Head of caudate nucleus (tissue), 42 donors: ENCODE measurements at regions not wholly inside any gene's neighbourhood (a gene's known extent, or its start where the extent isn't known, plus 50 kb on each side); places are given as distances from the start of the nearest gene placed in this dataset.

Source experiments
- DNase-seq, 42 donors: peaks; one replicate each; pipeline versions ENCODE4 v3.0.0 to v3.0.0-alpha.2; 2020 to 2021; ENCODE audit warnings: mixed read lengths in 7 of 42
- intact Hi-C: fragments of 100-400 bp; cut with DNase I; formaldehyde crosslinking; loops from one replicate; pipeline ENCODE4 v1.15.0; 2022

- intact Hi-C loops, result no loop called here
- DNase-seq, result no peak
Measured at GRCh38 chr3:162760789-162761188, 1264.2 kb downstream of the OTOL1 start.

GRCh38 chr3:162764051-162764807 is 1267.6 kb downstream of the OTOL1 start:
- intact Hi-C loops, result no loop called here
- no peak for DNase-seq

- intact Hi-C loops, result no loop called here
- DNase-seq, result no peak
Measured at GRCh38 chr3:162764808-162765071, 1268.1 kb downstream of the OTOL1 start.

- DNase-seq, result no peak
- intact Hi-C loops, result no loop called here
Measured at GRCh38 chr3:162765524-162765923, 1268.9 kb downstream of the OTOL1 start.

- no peak for DNase-seq
- intact Hi-C loops, result no loop called here
Measured at GRCh38 chr3:162769564-162769963, 1273.0 kb downstream of the OTOL1 start.

GRCh38 chr3:162770551-162770950 is 1273.9 kb downstream of the OTOL1 start:
- intact Hi-C loops, result no loop called here
- DNase-seq, result no peak

GRCh38 chr3:162774613-162775100 is 1278.0 kb downstream of the OTOL1 start:
- intact Hi-C loops, result no loop called here
- DNase-seq, result no peak

GRCh38 chr3:162776148-162776547 is 1279.5 kb downstream of the OTOL1 start:
- intact Hi-C loops, result no loop called here
- no peak for DNase-seq

- DNase-seq, result no peak
- intact Hi-C loops, result no loop called here
Measured at GRCh38 chr3:162777118-162777517, 1280.5 kb downstream of the OTOL1 start.

- intact Hi-C loops, result no loop called here
- no peak for DNase-seq
Measured at GRCh38 chr3:162780313-162780712, 1283.7 kb downstream of the OTOL1 start.

- no peak for DNase-seq
- intact Hi-C loops, result no loop called here
Measured at GRCh38 chr3:162799910-162800309, 1303.3 kb downstream of the OTOL1 start.

GRCh38 chr3:162802228-162802965 is 1305.8 kb downstream of the OTOL1 start:
- intact Hi-C loops, result no loop called here
- DNase-seq, result no peak

GRCh38 chr3:162810776-162811175 is 1314.2 kb downstream of the OTOL1 start:
- DNase-seq, result no peak
- intact Hi-C loops, result no loop called here

GRCh38 chr3:162842549-162843216 is 1346.1 kb downstream of the OTOL1 start:
- DNase-seq, result no peak
- intact Hi-C loops, result no loop called here

GRCh38 chr3:162845918-162846317 is 1349.3 kb downstream of the OTOL1 start:
- intact Hi-C loops, result no loop called here
- DNase-seq, result no peak

- no peak for DNase-seq
- intact Hi-C loops, result no loop called here
Measured at GRCh38 chr3:162847511-162847910, 1350.9 kb downstream of the OTOL1 start.

GRCh38 chr3:162863579-162863978 is 1367.0 kb downstream of the OTOL1 start:
- intact Hi-C loops, result no loop called here
- no peak for DNase-seq

GRCh38 chr3:162865466-162865865 is 1368.9 kb downstream of the OTOL1 start:
- DNase-seq, result no peak
- intact Hi-C loops, result no loop called here

- intact Hi-C loops, result no loop called here
- no peak for DNase-seq
Measured at GRCh38 chr3:162879021-162879562, 1382.5 kb downstream of the OTOL1 start.

- no peak for DNase-seq
- intact Hi-C loops, result no loop called here
Measured at GRCh38 chr3:162884373-162884772, 1387.8 kb downstream of the OTOL1 start.
